ENCODE measurements at regions not wholly inside any gene's neighbourhood (a gene's known extent, or its start where the extent isn't known, plus 50 kb on each side); places are given as distances from the start of the nearest gene placed in this dataset.

DNA sequence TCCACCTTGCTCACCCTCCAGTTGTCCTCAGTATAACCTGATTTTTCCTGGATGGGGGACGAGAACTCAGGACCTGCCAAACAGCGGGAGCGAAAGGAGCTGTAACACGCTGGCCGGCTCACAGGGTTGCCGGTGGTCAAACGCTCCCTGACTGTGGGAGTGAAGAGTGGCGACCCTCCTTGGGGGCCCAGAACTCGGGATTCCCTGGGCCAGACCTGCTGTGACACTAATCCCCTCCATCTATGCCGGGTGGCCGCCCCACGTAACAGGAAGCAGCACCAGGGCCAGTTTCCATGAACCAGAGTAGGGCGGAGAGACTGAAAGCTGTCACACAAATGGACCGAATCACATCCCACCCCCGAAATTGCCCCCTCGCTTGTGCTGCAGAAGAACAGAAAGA is 1809.2 kb upstream of the ACO1 start:
- no peak overlapping the region for H3K4me3 ChIP-seq (ENCODE audit: extremely low read depth in 1 of 4, insufficient read depth in 2 of 4, low read depth in 3 of 4, low read length in 4 of 4)
- no peak overlapping the region for H2BK120ac ChIP-seq (replicated peaks; ENCODE audit: low read depth, low read length)
- H3K56ac ChIP-seq (replicated peaks; ENCODE audit: insufficient read length, low read depth, low read length): no peak overlapping the region
- no peak overlapping the region for H4K91ac ChIP-seq (replicated peaks; ENCODE audit: insufficient read length, low read length)
- H2AFZ ChIP-seq (ENCODE audit: low read length): no peak overlapping the region
- no peak overlapping the region for H3K18ac ChIP-seq (ENCODE audit: extremely low read depth, low read length)
- H4K8ac ChIP-seq (ENCODE audit: extremely low read depth, insufficient read depth, low read length): no peak overlapping the region
- no peak overlapping the region for H3K9ac ChIP-seq (replicated peaks in 1 of 4; ENCODE audit: extremely low read depth in 1 of 4, low read depth in 3 of 4, low read length in 3 of 4)
- H3K4me2 ChIP-seq (ENCODE audit: insufficient read depth in 1 of 2, low read depth in 2 of 2, low read length in 2 of 2): no peak overlapping the region
- ChIA-PET POLR2A (ENCODE audit: partially characterized antibody) (no interaction called here), CTCF (ENCODE audit: partially characterized antibody) (interaction anchor here (1.3 kb wide), 1 partner anchor 11 kb away, joined by 3 read pairs; no protein-coding TSS in a partner anchor)
- no peak overlapping the region for H2AK5ac ChIP-seq (ENCODE audit: low read depth, low read length)
- TF ChIP-seq BACH1 (IDR thresholded peaks at IDR 0.05; ENCODE audit: low read length) (no peak), EP300 (IDR thresholded peaks at IDR 0.05; ENCODE audit: borderline replicate concordance in 1 of 2, low read depth in 2 of 2, low read length in 2 of 2) (no peak), EZH2 (IDR thresholded peaks at IDR 0.05; ENCODE audit: low read depth, low read length, severe bottlenecking) (no peak), CEBPB (IDR thresholded peaks at IDR 0.05; ENCODE audit: low read depth, low read length) (no peak)
- no peaks in the 10 kb centered on the region for H3K27me3 ChIP-seq (replicated peaks in 1 of 4; ENCODE audit: control insufficient read depth in 3 of 4, extremely low read depth in 1 of 4, insufficient read depth in 3 of 4, low read length in 3 of 4)
- H3K79me2 ChIP-seq (ENCODE audit: control insufficient read depth in 1 of 2, insufficient read depth in 2 of 2, low read length in 2 of 2): no peaks in the 10 kb centered on the region
- H3K36me3 ChIP-seq (ENCODE audit: control insufficient read depth in 2 of 4, insufficient read depth in 4 of 4, low read length in 3 of 4): no peaks in the 10 kb centered on the region
- H3K9me3 ChIP-seq (ENCODE audit: insufficient read depth in 2 of 2, low read depth in 1 of 2, low read length in 1 of 2): peaks cover 0 to 7% of the 10 kb centered on the region in 2 experiments; a peak in 1 of 4 replicates
- H4K20me1 ChIP-seq (replicated peaks in 1 of 2; ENCODE audit: control insufficient read depth in 1 of 2, insufficient read depth in 2 of 2, low read length in 2 of 2): no peaks in the 10 kb centered on the region
- H2BK20ac ChIP-seq (ENCODE audit: low read length): no peak overlapping the region
- no peak overlapping the region for H3K4ac ChIP-seq (replicated peaks; ENCODE audit: insufficient read length, low read depth, low read length)
- DNase-seq (ENCODE audit: low read depth in 1 of 2, low spot score in 2 of 2) (no peak), FAIRE-seq (no peak)
- H3K4me1 ChIP-seq (replicated peaks in 1 of 4; ENCODE audit: control insufficient read depth in 3 of 4, insufficient read depth in 4 of 4, low read length in 3 of 4): peaks cover 0 to 5% (median 0%) of the 10 kb centered on the region in 4 experiments; a peak in 1 of 7 replicates
- no peaks in the 10 kb centered on the region for H3K79me1 ChIP-seq (ENCODE audit: low read depth, low read length)
- H3K14ac ChIP-seq (ENCODE audit: insufficient read length): no peak overlapping the region
- no peak overlapping the region for H2BK5ac ChIP-seq (ENCODE audit: low read depth, low read length)
- no peak overlapping the region for H2BK15ac ChIP-seq (ENCODE audit: low read length)
- H3K23me2 ChIP-seq (ENCODE audit: low read depth, low read length): no peaks in the 10 kb centered on the region
- no peak overlapping the region for H3K23ac ChIP-seq (ENCODE audit: insufficient read length)
- WGBS, 2 experiments (ENCODE audit: extremely low coverage in 1 of 2, insufficient coverage in 1 of 2, insufficient read length in 1 of 2, insufficient replicate concordance in 2 of 2, low coverage in 1 of 2, low lambda C conversion rate in 2 of 2, missing lambda C conversion rate in 1 of 2): 92% methylated on average over 16 of the region's 16 CpGs; no CpG with 5 or more reads in 1 of the 2 experiments
- H2BK12ac ChIP-seq (ENCODE audit: low read depth, low read length): no peak overlapping the region
- H3K27ac ChIP-seq (ENCODE audit: low read depth, low read length): no peak overlapping the region
- no peak overlapping the region for H4K5ac ChIP-seq (ENCODE audit: insufficient read length, low read depth, low read length)
